Caki2 (cell line): ENCODE measurements at regions not wholly inside any gene's neighbourhood (a gene's known extent, or its start where the extent isn't known, plus 50 kb on each side); places are given as distances from the start of the nearest gene placed in this dataset.

ENCODE experiments used
- DNase-seq: peaks from one replicate; pipeline ENCODE4 v3.0.0-alpha.2; 2015; ENCODE audit warnings: low read depth
- in situ Hi-C: cut with HindIII; loops from 2 replicates; pipeline ENCODE4 v1.10.0; 2016; ENCODE audit warnings: low sequenced_read_pairs, low pct_unique_long_range_greater_than_20kb, mixed read lengths

- in situ Hi-C loops, result no loop called here
Measured at GRCh38 chr4:175451238-175451965, 360.7 kb downstream of the GPM6A start.

GRCh38 chr4:175453456-175453855 is 358.6 kb downstream of the GPM6A start:
- DNase-seq, result no peak
- in situ Hi-C loops, result no loop called here

More at GRCh38 chr4:175451238-175451965, 360.7 kb downstream of the GPM6A start:
- no peak for DNase-seq

GRCh38 chr4:175456131-175456530 is 355.9 kb downstream of the GPM6A start:
- peak; percentile 42 for DNase-seq
- in situ Hi-C loops, result no loop called here

- no peak for DNase-seq
- in situ Hi-C loops, result no loop called here
Measured at GRCh38 chr4:175457956-175458355, 354.1 kb downstream of the GPM6A start.

GRCh38 chr4:175459571-175459970 is 352.5 kb downstream of the GPM6A start:
- DNase-seq, result no peak
- in situ Hi-C loops, result no loop called here

- no peak for DNase-seq
Measured at GRCh38 chr4:175460414-175460813, 351.6 kb downstream of the GPM6A start.

GRCh38 chr4:175469514-175469913 is 342.6 kb downstream of the GPM6A start:
- in situ Hi-C loops, result no loop called here
- DNase-seq, result peak; percentile 38

More at GRCh38 chr4:175460414-175460813, 351.6 kb downstream of the GPM6A start:
- in situ Hi-C loops, result no loop called here

GRCh38 chr4:175470131-175470530 is 341.9 kb downstream of the GPM6A start:
- in situ Hi-C loops, result no loop called here
- peak; percentile 55 for DNase-seq

- in situ Hi-C loops, result no loop called here
- no peak for DNase-seq
Measured at GRCh38 chr4:175480404-175480803, 331.7 kb downstream of the GPM6A start.

GRCh38 chr4:175499735-175500352 is 312.2 kb downstream of the GPM6A start:
- in situ Hi-C loops, result no loop called here
- no peak for DNase-seq

- DNase-seq, result no peak
- in situ Hi-C loops, result no loop called here
Measured at GRCh38 chr4:175504318-175504717, 307.7 kb downstream of the GPM6A start.

- in situ Hi-C loops, result no loop called here
- no peak for DNase-seq
Measured at GRCh38 chr4:175509320-175509719, 302.7 kb downstream of the GPM6A start.

- in situ Hi-C loops, result no loop called here
- no peak for DNase-seq
Measured at GRCh38 chr4:175511861-175512260, 300.2 kb downstream of the GPM6A start.

GRCh38 chr4:175514174-175514573 is 297.9 kb downstream of the GPM6A start:
- in situ Hi-C loops, result no loop called here
- peak; percentile 83 for DNase-seq

GRCh38 chr4:175530655-175531054 is 281.4 kb downstream of the GPM6A start:
- in situ Hi-C loops, result no loop called here
- DNase-seq, result no peak

- peak; percentile 30 for DNase-seq
- in situ Hi-C loops, result no loop called here
Measured at GRCh38 chr4:175531405-175532091, 280.5 kb downstream of the GPM6A start.

GRCh38 chr4:175536852-175537453 is 275.1 kb downstream of the GPM6A start:
- in situ Hi-C loops, result no loop called here
- DNase-seq, result peak; percentile 46

GRCh38 chr4:175539498-175539897 is 272.6 kb downstream of the GPM6A start:
- DNase-seq, result no peak
- in situ Hi-C loops, result no loop called here

GRCh38 chr4:175540151-175540550 is 271.9 kb downstream of the GPM6A start:
- in situ Hi-C loops, result no loop called here
- DNase-seq, result no peak
